Left cardiac atrium (tissue), 4 donors: ENCODE measurements at regions not wholly inside any gene's neighbourhood (a gene's known extent, or its start where the extent isn't known, plus 50 kb on each side); places are given as distances from the start of the nearest gene placed in this dataset.

ENCODE experiments used
- ATAC-seq, 2 donors: fragments of 200-7000 bp; cut with Tn5 transposase; one replicate each; pipeline ENCODE4 v1.9.1; 2020; ENCODE audit warnings: mild to moderate bottlenecking in 2 of 2, moderate library complexity in 2 of 2
- DNase-seq: peaks from one replicate; pipeline ENCODE4 v3.0.0-alpha.2; 2020
- intact Hi-C, 2 donors: fragments of 100-400 bp; cut with DNase I; formaldehyde crosslinking; loops; one replicate each; pipeline versions ENCODE4 v1.14.1 to v1.15.1; 2022 to 2023
- donor health status: DM: no; HTN: yes; CAD: no.
- donor health status: DM: no; HTN: yes; CAD: no; lungs with severe emphysema.
- donor health status: DM: yes; HTN: yes; CAD: no.
- donor health status: Dilated cardiomyopathy.

DNA sequence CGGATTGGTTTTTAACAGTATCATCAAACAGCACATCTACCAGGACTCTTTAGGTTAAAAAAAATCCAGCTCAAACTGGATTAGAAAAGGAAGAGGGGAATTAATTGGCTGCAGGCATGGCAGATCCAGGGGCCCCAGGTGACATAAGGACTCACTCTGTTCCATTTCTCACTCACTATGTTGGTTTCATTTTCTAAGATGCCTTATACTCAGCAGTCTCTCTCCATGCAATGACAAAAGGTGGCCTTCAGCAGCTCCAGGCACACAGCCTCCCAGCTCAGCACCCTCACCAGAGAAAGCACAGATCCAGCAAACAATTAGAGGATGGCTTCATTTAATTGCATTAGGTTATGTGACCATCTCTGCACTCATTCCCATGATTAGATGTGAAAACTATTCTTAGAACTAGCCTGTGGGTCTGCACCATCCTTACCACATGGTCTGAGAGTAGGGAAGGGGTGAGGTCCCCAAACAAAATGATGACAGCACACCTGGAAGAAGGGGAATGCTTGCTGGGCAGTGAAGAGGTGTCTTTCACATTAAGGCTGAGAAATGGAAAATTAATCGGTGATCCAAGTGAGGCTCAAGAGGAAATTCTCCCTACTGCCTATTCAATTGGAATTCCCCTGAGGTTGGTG, 243.1 kb downstream of the CDH26 start:
- DNase-seq (no peak), ATAC-seq (no peak)
- intact Hi-C loops, result loop anchor here in 1 of 2 donors (5.0 kb wide), 1 partner anchor 144 kb away; no protein-coding TSS in a partner anchor

DNA sequence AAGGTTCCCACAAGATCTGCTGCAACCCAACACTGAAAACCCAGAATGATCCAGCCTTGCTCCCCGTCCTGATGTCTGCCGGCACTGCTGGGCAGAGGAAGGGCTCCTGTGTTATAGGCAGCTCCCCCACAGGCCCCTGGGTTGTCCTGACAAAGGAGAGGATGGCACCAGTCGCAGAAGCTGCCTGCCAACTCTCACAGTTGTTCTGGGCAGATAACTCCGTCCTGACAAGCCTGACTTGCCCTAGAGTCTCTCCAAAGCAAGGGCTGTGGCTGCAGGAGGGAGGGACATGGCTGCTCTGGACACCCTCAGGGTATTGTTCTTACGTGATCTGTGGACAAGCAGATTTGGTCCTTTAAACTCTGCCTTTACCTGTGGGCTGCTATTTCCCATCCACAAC, 243.8 kb downstream of the CDH26 start:
- ATAC-seq, result peak; percentile 69 to 78
- intact Hi-C loops, result loop anchor here in 1 of 2 donors (5.0 kb wide), 1 partner anchor 145 kb away; no protein-coding TSS in a partner anchor
- DNase-seq, result no peak

DNA sequence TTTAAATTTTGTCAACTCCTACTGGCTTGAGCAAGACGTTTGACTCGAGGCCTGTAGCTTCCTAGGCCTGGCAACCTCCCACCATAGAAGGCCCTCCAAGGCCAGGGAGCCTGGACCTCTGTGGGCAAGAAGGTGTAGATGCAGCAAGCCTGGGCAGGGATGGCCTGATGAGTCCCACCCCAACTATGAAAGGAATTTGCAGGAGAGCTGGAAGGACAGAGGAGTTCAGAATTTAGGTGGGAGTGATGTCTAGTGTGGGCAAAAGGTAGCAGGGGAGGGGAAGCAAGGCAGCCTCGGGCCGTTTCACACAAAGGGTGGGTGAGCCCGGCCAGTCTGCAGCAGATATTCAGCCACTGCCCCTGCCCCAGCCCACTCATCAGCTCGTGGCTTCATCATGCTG, 245.2 kb downstream of the CDH26 start:
- DNase-seq, result no peak
- intact Hi-C loops, result loop anchor here in 1 of 2 donors (5.0 kb wide), 1 partner anchor 146 kb away; no protein-coding TSS in a partner anchor
- no peak for ATAC-seq

GRCh38 chr20:60204601-60205000, 246.4 kb downstream of the CDH26 start:
- DNase-seq (no peak), ATAC-seq (no peak)
- intact Hi-C loops, result loop anchor here in 1 of 2 donors (5.0 kb wide), 1 partner anchor 147 kb away; no protein-coding TSS in a partner anchor

DNA sequence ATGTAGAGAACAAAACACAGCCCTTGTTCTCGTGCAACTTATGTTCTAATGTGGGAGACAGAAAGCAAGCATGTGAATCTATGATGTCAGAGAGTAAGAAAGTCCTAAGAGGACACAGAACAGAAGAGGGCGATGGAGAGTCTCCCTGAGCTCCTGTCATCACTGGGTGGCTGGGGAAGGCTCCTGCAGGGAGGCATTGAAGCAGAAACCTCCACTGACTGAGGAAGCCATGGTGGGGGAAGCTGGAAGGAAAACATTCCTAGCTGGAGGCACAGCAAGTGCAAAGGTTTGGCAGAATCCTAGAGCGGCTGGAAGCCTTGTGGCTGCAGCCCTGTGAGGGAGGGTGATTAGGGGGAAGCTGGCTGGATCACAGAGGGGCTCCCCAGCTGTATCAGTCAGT, 248.0 kb downstream of the CDH26 start:
- intact Hi-C loops, result no loop called here
- DNase-seq (no peak), ATAC-seq (no peak)

- ATAC-seq, result peak in 1 of 2 donors; percentile 16
- intact Hi-C loops, result no loop called here
- DNase-seq, result no peak
Observed at GRCh38 chr20:60209048-60209447, 250.8 kb downstream of the CDH26 start.

DNA sequence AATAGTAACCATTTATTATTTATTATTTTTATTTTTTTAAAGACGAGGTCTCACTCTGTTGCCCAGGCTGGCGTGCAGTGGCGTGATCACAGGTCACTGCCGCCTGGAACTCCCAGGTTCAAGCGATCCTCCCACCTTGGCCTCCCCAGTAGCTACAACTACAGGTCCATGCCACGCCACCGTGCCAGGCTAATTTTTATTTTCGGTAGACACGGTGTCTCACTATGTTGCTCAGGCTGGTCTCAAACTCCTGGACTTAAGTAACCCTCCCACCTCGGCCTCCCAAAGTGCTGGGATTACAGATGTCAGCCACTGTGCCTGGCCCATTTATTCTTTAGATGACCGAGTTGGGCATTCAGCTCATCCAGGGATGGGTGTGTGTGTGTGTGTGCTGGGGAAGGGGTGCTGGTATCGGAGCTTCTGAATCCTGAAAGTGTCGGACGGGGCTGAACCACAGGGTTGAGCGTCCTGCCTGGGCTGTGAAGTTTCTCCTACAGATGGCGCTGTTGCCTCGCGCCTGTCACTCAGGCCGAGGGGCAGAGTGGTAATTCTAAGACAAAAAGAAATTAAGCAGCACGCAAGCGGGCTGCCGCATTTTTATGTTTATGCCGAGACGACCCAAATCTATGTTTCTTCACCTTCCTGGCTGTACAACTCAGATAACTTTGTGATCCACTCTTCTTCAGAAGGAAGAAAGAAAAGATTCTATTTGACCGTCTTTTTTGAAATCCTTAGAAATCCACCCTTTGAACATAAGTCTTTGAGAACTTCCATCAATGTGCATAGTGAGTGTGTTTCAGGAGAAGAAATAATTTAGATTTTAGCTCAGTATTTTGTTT, 252.8 kb downstream of the CDH26 start:
- intact Hi-C loops, result loop anchor here (2.0 to 5.0 kb wide), 2 partner anchors 911 to 1684 kb away; no protein-coding TSS in a partner anchor
- DNase-seq (peak; percentile 55), ATAC-seq (peak; percentile 88 to 90)

GRCh38 chr20:60211618-60212463, 253.6 kb downstream of the CDH26 start:
- ATAC-seq (no peak), DNase-seq (no peak)
- intact Hi-C loops, result loop anchor here (2.0 to 5.0 kb wide), 2 partner anchors 910 to 1683 kb away; no protein-coding TSS in a partner anchor

GRCh38 chr20:60212695-60213094, 254.5 kb downstream of the CDH26 start:
- DNase-seq (no peak), ATAC-seq (no peak)
- intact Hi-C loops, result loop anchor here (5.0 kb wide), 1 partner anchor 910 kb away; no protein-coding TSS in a partner anchor

- intact Hi-C loops, result loop anchor here (5.0 kb wide), 1 partner anchor 909 kb away; no protein-coding TSS in a partner anchor
- ATAC-seq (no peak), DNase-seq (no peak)
Observed at GRCh38 chr20:60213126-60213893, 255.1 kb downstream of the CDH26 start.

DNA sequence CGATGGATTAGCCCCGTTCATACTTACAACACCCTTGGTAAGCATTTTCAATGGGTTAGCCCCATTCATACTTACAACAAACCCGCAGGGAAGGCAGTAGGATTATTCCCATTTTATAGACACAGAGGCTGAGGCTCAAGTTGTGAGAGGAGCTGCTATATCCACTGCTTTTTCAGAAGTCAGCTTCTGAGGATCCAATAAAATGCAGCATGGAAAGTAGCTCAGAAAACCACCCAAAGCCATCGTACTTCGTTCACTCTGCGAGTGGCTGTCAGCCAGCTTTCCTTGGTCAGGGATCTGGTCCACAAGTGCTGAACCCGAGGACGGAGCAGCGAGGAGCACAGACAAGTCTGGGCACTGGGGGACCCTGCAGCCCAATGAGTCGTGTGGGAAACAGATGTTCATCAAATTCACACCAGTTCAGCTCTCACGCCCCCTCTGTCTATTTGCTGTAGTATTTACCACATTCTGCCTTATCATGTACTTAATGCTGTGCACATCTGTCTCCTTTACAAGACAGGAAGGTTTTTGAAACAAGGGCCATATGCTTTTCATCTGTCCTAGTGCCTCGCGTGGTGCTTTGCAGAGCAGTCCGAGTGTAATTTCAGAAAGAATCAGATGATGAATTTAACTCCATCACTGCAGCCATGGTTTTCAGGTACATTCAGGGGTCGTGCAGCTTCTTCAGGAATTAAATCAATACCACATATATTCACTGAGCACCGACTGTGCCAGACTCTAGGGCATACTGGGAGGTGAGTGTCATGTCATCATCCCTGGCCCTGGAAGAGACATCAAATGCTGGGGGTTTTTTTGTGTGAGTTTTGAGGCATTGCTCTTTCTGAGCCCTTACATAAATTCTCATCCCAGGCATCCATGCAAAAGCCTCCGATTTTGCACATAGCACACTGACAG, 256.9 kb downstream of the CDH26 start:
- DNase-seq, result no peak
- intact Hi-C loops, result loop anchor here (5.0 kb wide), 1 partner anchor 907 kb away; no protein-coding TSS in a partner anchor
- ATAC-seq, result no peak

DNA sequence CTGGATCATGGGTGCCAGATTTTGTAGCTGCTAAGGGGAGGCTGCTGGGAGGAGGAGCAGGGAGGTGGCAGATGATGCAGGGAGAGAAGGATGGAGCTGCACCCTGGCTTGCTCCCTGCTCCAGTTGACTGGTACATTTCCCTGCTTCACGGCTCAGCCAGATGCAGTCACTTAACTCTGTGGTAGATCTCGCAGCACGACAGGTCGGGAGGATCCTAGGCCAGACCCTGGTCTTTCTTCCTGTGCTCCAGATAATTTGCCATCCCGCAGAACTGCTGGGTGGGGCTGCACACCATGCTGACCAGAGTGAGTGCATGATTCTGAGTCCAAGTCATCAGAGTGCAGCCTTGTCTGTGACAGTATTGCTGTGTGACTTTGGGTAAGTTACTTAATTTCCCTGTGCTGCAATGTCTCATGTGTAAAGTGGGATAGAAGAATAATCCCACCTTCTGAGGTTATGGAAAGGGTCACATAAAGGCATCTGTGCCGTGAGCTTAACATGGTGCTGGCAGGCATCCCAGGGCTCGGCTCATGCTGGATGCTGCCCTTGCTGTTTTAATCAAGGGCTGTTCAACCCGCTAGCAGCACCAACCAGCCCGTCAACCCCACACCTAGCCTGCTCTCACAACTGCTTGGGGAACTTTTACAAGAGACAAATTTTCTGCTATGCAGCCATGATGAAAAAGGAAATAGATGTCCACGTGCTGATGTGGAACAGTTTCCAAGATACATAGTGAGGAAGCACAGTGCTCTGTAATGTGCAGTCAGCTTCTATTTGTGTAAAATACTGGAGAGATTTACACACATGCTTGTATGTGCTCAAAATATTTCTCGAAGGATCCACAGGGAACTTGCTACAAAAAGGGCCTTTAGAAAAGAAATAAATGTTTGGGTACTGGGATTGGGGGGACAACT, 257.9 kb downstream of the CDH26 start:
- DNase-seq (no peak), ATAC-seq (no peak)
- intact Hi-C loops, result no loop called here

DNA sequence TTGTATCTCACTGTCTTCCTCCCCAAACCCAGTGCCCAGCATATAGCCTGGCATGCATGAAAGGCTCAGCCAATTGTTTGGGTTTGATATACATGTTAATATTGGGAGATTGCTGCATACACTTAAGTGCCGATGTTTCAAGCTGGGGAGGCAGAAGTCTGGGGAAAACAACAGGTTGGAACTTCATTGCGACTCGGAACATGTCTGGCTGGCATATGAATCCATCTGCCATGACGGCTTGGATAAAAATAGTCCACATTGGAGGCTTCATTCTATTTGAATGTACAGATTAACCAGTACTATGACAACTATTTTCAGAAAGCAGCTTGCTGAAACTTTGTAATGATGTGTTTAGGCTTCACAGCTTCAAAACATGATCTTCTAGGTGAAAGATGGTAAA, 261.0 kb downstream of the CDH26 start:
- DNase-seq, result no peak
- ATAC-seq, result no peak
- intact Hi-C loops, result no loop called here

GRCh38 chr20:60219984-60220562, 261.9 kb downstream of the CDH26 start:
- ATAC-seq, result no peak
- no peak for DNase-seq
- intact Hi-C loops, result no loop called here

- intact Hi-C loops, result no loop called here
- ATAC-seq, result no peak
- DNase-seq, result no peak
Observed at GRCh38 chr20:60220706-60221105, 262.5 kb downstream of the CDH26 start.

DNA sequence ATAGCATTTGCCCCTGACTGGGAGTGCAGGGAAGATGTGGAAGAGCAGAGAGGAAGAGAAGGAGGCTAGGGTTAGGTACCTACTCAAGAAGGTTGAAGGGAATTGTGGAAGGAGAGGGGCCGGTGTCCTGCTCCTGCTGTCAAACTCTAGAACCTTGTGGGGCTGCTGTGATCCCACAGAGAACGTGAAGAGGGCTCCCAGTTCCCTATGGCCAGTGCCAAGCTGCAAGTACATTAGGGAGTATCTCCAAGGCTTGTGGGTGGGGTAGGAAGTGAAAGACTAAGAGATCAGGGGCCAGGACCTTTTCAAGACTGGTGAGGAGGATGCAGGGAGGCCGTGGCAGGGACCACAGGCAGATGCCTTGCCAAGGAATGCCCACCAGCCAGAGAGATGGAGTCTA, 263.4 kb downstream of the CDH26 start:
- intact Hi-C loops, result no loop called here
- DNase-seq (no peak), ATAC-seq (no peak)
